ENCODE measurements at regions not wholly inside any gene's neighbourhood (a gene's known extent, or its start where the extent isn't known, plus 50 kb on each side); places are given as distances from the start of the nearest gene placed in this dataset.

GRCh38 chr17:70773258-70773657 lies 603.9 kb downstream of the KCNJ2 start:
- no peak overlapping the region for H2AK9ac ChIP-seq (replicated peaks; ENCODE audit: low read depth, low read length, poor library complexity)
- H4K91ac ChIP-seq (ENCODE audit: insufficient read depth, low read depth, low read length) = no peak overlapping the region
- no peaks in the 10 kb centered on the region for H3K79me1 ChIP-seq (ENCODE audit: low read depth in 1 of 2, low read length in 2 of 2)
- H4K5ac ChIP-seq (ENCODE audit: low read depth, low read length) = no peak overlapping the region
- no peak overlapping the region for H3K18ac ChIP-seq (ENCODE audit: low read depth, low read length)
- H3K9me3 ChIP-seq (ENCODE audit: control insufficient read depth, insufficient read depth, low read length) = no peaks in the 10 kb centered on the region
- H4K8ac ChIP-seq (ENCODE audit: low read depth in 2 of 2, low read length in 2 of 2) = no peak overlapping the region
- H3K27me3 ChIP-seq (ENCODE audit: control insufficient read depth, insufficient read depth, low read length) = no peaks in the 10 kb centered on the region
- BruUV-seq (replicated peaks) = no TSS peak
- no peak overlapping the region for H2BK15ac ChIP-seq (ENCODE audit: low read depth, low read length)
- H3K27ac ChIP-seq (ENCODE audit: insufficient read depth, low read length) = no peak overlapping the region
- dilution Hi-C loops (cut with HindIII; ENCODE audit: low sequenced_read_pairs, unreplicated experiment) = no loop called here
- no peak overlapping the region for H3K4me2 ChIP-seq (ENCODE audit: low read depth, low read length)
- ATAC-seq (ENCODE audit: low read depth) (no peak), DNase-seq (no peak)
- no peaks in the 10 kb centered on the region for H3K9me1 ChIP-seq (ENCODE audit: insufficient read depth, low read length)
- no peak overlapping the region for H3K56ac ChIP-seq (ENCODE audit: extremely low read depth, insufficient read depth, low read length)
- H3K36me3 ChIP-seq (ENCODE audit: control insufficient read depth, insufficient read depth, low read length) = no peaks in the 10 kb centered on the region
- no peak overlapping the region for H3K4ac ChIP-seq (ENCODE audit: low read depth, low read length)
- H3K23ac ChIP-seq (ENCODE audit: low read depth, low read length) = no peak overlapping the region
- no peak overlapping the region for H3K4me3 ChIP-seq (ENCODE audit: insufficient read depth, low read depth, low read length)
- no peaks in the 10 kb centered on the region for H4K20me1 ChIP-seq (ENCODE audit: insufficient read depth, low read length)
- no CpG with 5 or more reads among the region's 1 CpG for WGBS, 2 experiments (ENCODE audit: extremely low coverage in 2 of 2, insufficient read length in 1 of 2)
- ChIA-PET POLR2A (ENCODE audit: unreplicated experiment) (no interaction called here), CTCF (no interaction called here)
- in situ Hi-C loops (cut with MboI; ENCODE audit: low sequenced_read_pairs) = no loop called here
- no peak overlapping the region for H2BK120ac ChIP-seq (ENCODE audit: low read depth, low read length)
- intact Hi-C loops (cut with micrococcal nuclease) = no loop called here
- H2BK5ac ChIP-seq (ENCODE audit: low read depth, low read length, poor library complexity, severe bottlenecking) = no peak overlapping the region
- no peak for TF ChIP-seq FOS (IDR thresholded peaks at IDR 0.05; ENCODE audit: low read depth, low read length)
- no peak for TF ChIP-seq NFE2L2 (IDR thresholded peaks at IDR 0.05; ENCODE audit: low read depth, low read length)
- no peak for TF ChIP-seq MAFK (IDR thresholded peaks at IDR 0.05; ENCODE audit: low read depth, low read length)
- no peak for TF ChIP-seq POLR2A (IDR thresholded peaks at IDR 0.05; ENCODE audit: low read depth, low read length)
- no peak for TF ChIP-seq CTCF (conservative IDR thresholded peaks at IDR 0.05; ENCODE audit: low read depth, low read length)
- no peak for TF ChIP-seq RAD21 (IDR thresholded peaks at IDR 0.05; ENCODE audit: low read length)
- no peak for TF ChIP-seq CEBPB (IDR thresholded peaks at IDR 0.05; ENCODE audit: low read depth, low read length)
- no peak for TF ChIP-seq CHD1 (IDR thresholded peaks at IDR 0.05; ENCODE audit: low read depth, low read length)
- no peak for TF ChIP-seq SMC3 (IDR thresholded peaks at IDR 0.05; ENCODE audit: low read depth, low read length)
- no peak for TF ChIP-seq RFX5 (IDR thresholded peaks at IDR 0.05; ENCODE audit: low read depth, low read length)
- TF ChIP-seq USF2 (IDR thresholded peaks at IDR 0.05; ENCODE audit: low read depth, low read length) = no peak
- H3K9ac ChIP-seq (ENCODE audit: low read depth, low read length) = no peak overlapping the region
- no peaks in the 10 kb centered on the region for H3K4me1 ChIP-seq (ENCODE audit: control insufficient read depth, insufficient read depth, low read length)
- no peak overlapping the region for H3K14ac ChIP-seq (replicated peaks; ENCODE audit: low read depth, low read length)
- H2AK5ac ChIP-seq (ENCODE audit: low read depth, low read length) = no peak overlapping the region
- H2AFZ ChIP-seq (replicated peaks; ENCODE audit: low read length, poor library complexity) = no peak overlapping the region
- H2BK20ac ChIP-seq (ENCODE audit: low read depth, low read length) = no peak overlapping the region

All from IMR-90 (cell line).